Neural progenitor cell (in vitro differentiated cells): ENCODE measurements at regions not wholly inside any gene's neighbourhood (a gene's known extent, or its start where the extent isn't known, plus 50 kb on each side); places are given as distances from the start of the nearest gene placed in this dataset.

Experiments
- CTCF ChIP-seq: fragments of 200-600 bp; sonication (generic); IDR thresholded peaks from 2 replicates; pipeline ENCODE4 v1.5.1; 2017; ENCODE audit warnings: antibody characterized with exemption, mild to moderate bottlenecking
- EZH2 ChIP-seq: fragments of 200-600 bp; sonication (generic); IDR thresholded peaks from 2 replicates; pipeline ENCODE4 v1.6.1; 2017; ENCODE audit warnings: antibody characterized with exemption, mild to moderate bottlenecking, moderate library complexity
- EZH2phosphoT487 ChIP-seq: fragments of 200-600 bp; sonication (generic); IDR thresholded peaks from 2 replicates; pipeline ENCODE4 v1.6.1; 2017; ENCODE audit warnings: antibody characterized with exemption

GRCh38 chr6:123712831-123713230 is 76.1 kb upstream of the TRDN start:
- no peak for TF ChIP-seq CTCF
- no peak for TF ChIP-seq EZH2phosphoT487
- no peak for TF ChIP-seq EZH2
